Mesenchymal stem cell (in vitro differentiated cells and primary cell): ENCODE measurements at regions not wholly inside any gene's neighbourhood (a gene's known extent, or its start where the extent isn't known, plus 50 kb on each side); places are given as distances from the start of the nearest gene placed in this dataset.
"Not testable (repeated sequence)": the region's sequence is repeated elsewhere in the genome, so short reads cannot be mapped to it uniquely, and the experiment has no call there.

ENCODE experiments used
- DNase-seq: peaks from one replicate; pipeline ENCODE4 v3.0.0-alpha.2; 2013
- H2AFZ ChIP-seq: one replicate; pipeline ENCODE4 v1.6.1; 2013; ENCODE audit warnings: low read depth, mild to moderate bottlenecking, control low read depth, inconsistent platforms, low read length, moderate library complexity
- H2AK5ac ChIP-seq: 2 replicates; pipeline ENCODE4 v1.6.1; 2013; ENCODE audit warnings: low read length, moderate library complexity, mild to moderate bottlenecking, inconsistent platforms; ENCODE audit not compliant: severe bottlenecking
- H2BK120ac ChIP-seq: one replicate; pipeline ENCODE4 v1.6.1; 2013; ENCODE audit warnings: low read depth, mild to moderate bottlenecking, inconsistent platforms, low read length, moderate library complexity
- H2BK12ac ChIP-seq, 2 experiments: one replicate each; pipeline ENCODE4 v1.6.1; 2013; ENCODE audit warnings: inconsistent platforms in 2 of 2, low read length in 2 of 2, mild to moderate bottlenecking in 2 of 2, moderate library complexity in 2 of 2, control low read depth in 1 of 2
- H2BK15ac ChIP-seq: one replicate; pipeline ENCODE4 v1.6.1; 2013; ENCODE audit warnings: mild to moderate bottlenecking, low read depth, inconsistent platforms; ENCODE audit not compliant: poor library complexity, severe bottlenecking
- H2BK5ac ChIP-seq: 2 replicates; pipeline ENCODE4 v1.6.1; 2013; ENCODE audit warnings: low read depth, mild to moderate bottlenecking, low read length, control low read depth, inconsistent platforms; ENCODE audit not compliant: poor library complexity, severe bottlenecking
- H3K14ac ChIP-seq, 2 experiments: one replicate each; pipeline ENCODE4 v1.6.1; 2013; ENCODE audit warnings: inconsistent platforms in 2 of 2, low read length in 2 of 2, control low read depth in 1 of 2, mild to moderate bottlenecking in 1 of 2, moderate library complexity in 1 of 2
- H3K18ac ChIP-seq, 2 experiments: one replicate each; pipeline ENCODE4 v1.6.1; 2013; ENCODE audit warnings: inconsistent platforms in 2 of 2, low read length in 2 of 2, control low read depth in 1 of 2, low read depth in 1 of 2, mild to moderate bottlenecking in 1 of 2
- H3K23ac ChIP-seq, 2 experiments: one replicate each; pipeline ENCODE4 v1.6.1; 2013; ENCODE audit warnings: inconsistent platforms in 2 of 2, low read length in 2 of 2, mild to moderate bottlenecking in 2 of 2, moderate library complexity in 2 of 2, control low read depth in 1 of 2
- H3K27ac ChIP-seq: 2 replicates; pipeline ENCODE4 v1.5.1; 2013; ENCODE audit warnings: mild to moderate bottlenecking, moderate library complexity, low read length, control low read depth, inconsistent platforms; ENCODE audit not compliant: poor library complexity, severe bottlenecking
- H3K27me3 ChIP-seq, 2 experiments: 2 replicates each; pipeline versions ENCODE4 v1.6.1 to v1.7.0; 2013; ENCODE audit warnings: low read length in 2 of 2, mild to moderate bottlenecking in 2 of 2, moderate library complexity in 2 of 2, control low read depth in 1 of 2, inconsistent platforms in 1 of 2; ENCODE audit not compliant: control insufficient read depth in 1 of 2, insufficient read depth in 1 of 2
- H3K36me3 ChIP-seq, 2 experiments: 2 replicates each; pipeline versions ENCODE4 v1.6.1 to v1.7.0; 2013; ENCODE audit warnings: low read length in 2 of 2, control low read depth in 1 of 2, inconsistent platforms in 1 of 2, low read depth in 1 of 2, mild to moderate bottlenecking in 1 of 2; ENCODE audit not compliant: insufficient read depth in 2 of 2, control insufficient read depth in 1 of 2
- H3K4ac ChIP-seq, 2 experiments: one replicate each; pipeline ENCODE4 v1.6.1; 2013; ENCODE audit warnings: inconsistent platforms in 2 of 2, low read length in 2 of 2, mild to moderate bottlenecking in 2 of 2, moderate library complexity in 2 of 2, control low read depth in 1 of 2, low read depth in 1 of 2
- H3K4me1 ChIP-seq: 2 replicates; pipeline ENCODE4 v1.6.1; 2013; ENCODE audit warnings: low read depth, low read length, control low read depth; ENCODE audit not compliant: control insufficient read depth, insufficient read depth
- H3K4me2 ChIP-seq: 2 replicates; pipeline ENCODE4 v1.6.1; 2013; ENCODE audit warnings: low read length, mild to moderate bottlenecking, inconsistent platforms; ENCODE audit not compliant: poor library complexity, severe bottlenecking
- H3K4me3 ChIP-seq, 2 experiments: 2 replicates each; pipeline versions ENCODE4 v1.5.1 to v1.7.0; 2013; ENCODE audit warnings: low read length in 2 of 2, mild to moderate bottlenecking in 2 of 2, control low read depth in 1 of 2, low read depth in 1 of 2; ENCODE audit not compliant: insufficient read depth in 1 of 2
- H3K79me1 ChIP-seq: replicated peaks from 2 replicates; pipeline ENCODE4 v1.6.1; 2013; ENCODE audit warnings: mild to moderate bottlenecking, control low read depth, low read length, inconsistent platforms; ENCODE audit not compliant: poor library complexity, severe bottlenecking
- H3K9ac ChIP-seq: 2 replicates; pipeline ENCODE4 v1.7.0; 2013; ENCODE audit warnings: mild to moderate bottlenecking, low read length, moderate library complexity
- H3K9me3 ChIP-seq: 2 replicates; pipeline ENCODE4 v1.7.0; 2013; ENCODE audit warnings: mild to moderate bottlenecking, low read length; ENCODE audit not compliant: control insufficient read depth
- H4K8ac ChIP-seq: one replicate; pipeline ENCODE4 v1.6.1; 2013; ENCODE audit warnings: inconsistent platforms, mild to moderate bottlenecking, low read length, moderate library complexity
- H4K91ac ChIP-seq: one replicate; pipeline ENCODE4 v1.6.1; 2013; ENCODE audit warnings: mild to moderate bottlenecking, low read length, inconsistent platforms
- WGBS: methylation state at CpG from one replicate; pipeline ENCODE4 v1.1.7; 2013; ENCODE audit warnings: mixed read lengths; 5-methylcytosine and 5-hydroxymethylcytosine counted together

GRCh38 chr22:49383909-49384308, 443.8 kb downstream of the BRD1 start:
- not testable (repeated sequence) for H3K36me3 ChIP-seq, H3K79me1 ChIP-seq, H3K14ac ChIP-seq, H2BK15ac ChIP-seq, H3K27me3 ChIP-seq, H3K4ac ChIP-seq, DNase-seq, H3K4me2 ChIP-seq, H3K4me1 ChIP-seq, H2AK5ac ChIP-seq, H3K18ac ChIP-seq, H2BK5ac ChIP-seq, H4K91ac ChIP-seq, H3K9ac ChIP-seq, H4K8ac ChIP-seq, H3K27ac ChIP-seq, H3K4me3 ChIP-seq, H2AFZ ChIP-seq, H2BK12ac ChIP-seq, H2BK120ac ChIP-seq, H3K23ac ChIP-seq
- H3K9me3 ChIP-seq, result peaks cover 14% of the 10 kb centered on the region
- WGBS, result 66% methylated on average over 3 of the region's 7 CpGs

- no peak overlapping the region for H3K4ac ChIP-seq
- no peak overlapping the region for H3K9ac ChIP-seq
- no peak overlapping the region for H2AK5ac ChIP-seq
- H3K4me1 ChIP-seq, result no peaks in the 10 kb centered on the region
- H3K4me3 ChIP-seq, result no peak overlapping the region
- no peaks in the 10 kb centered on the region for H3K36me3 ChIP-seq
- no peak overlapping the region for H3K4me2 ChIP-seq
- no peak overlapping the region for H4K8ac ChIP-seq
- no peaks in the 10 kb centered on the region for H3K79me1 ChIP-seq
- no peaks in the 10 kb centered on the region for H3K27me3 ChIP-seq
- H2BK5ac ChIP-seq, result no peak overlapping the region
- H3K9me3 ChIP-seq, result peaks cover 9% of the 10 kb centered on the region
- no peak overlapping the region for H2BK12ac ChIP-seq
- 93% methylated on average over 2 of the region's 6 CpGs for WGBS
- H3K27ac ChIP-seq, result no peak overlapping the region
- H3K18ac ChIP-seq, result no peak overlapping the region
- H4K91ac ChIP-seq, result no peak overlapping the region
- no peak for DNase-seq
- no peak overlapping the region for H2BK15ac ChIP-seq
- H2BK120ac ChIP-seq, result no peak overlapping the region
- no peak overlapping the region for H3K23ac ChIP-seq
- no peak overlapping the region for H2AFZ ChIP-seq
- H3K14ac ChIP-seq, result no peak overlapping the region
Measured at GRCh38 chr22:49382451-49382735, 445.3 kb downstream of the BRD1 start.

- H3K9me3 ChIP-seq, result peaks cover 9% of the 10 kb centered on the region
- H3K18ac ChIP-seq, result no peak overlapping the region
- no peak overlapping the region for H3K4me3 ChIP-seq
- no peak overlapping the region for H4K91ac ChIP-seq
- no peak overlapping the region for H2BK12ac ChIP-seq
- H3K4me2 ChIP-seq, result no peak overlapping the region
- H3K79me1 ChIP-seq, result no peaks in the 10 kb centered on the region
- no peak overlapping the region for H2AFZ ChIP-seq
- no peak overlapping the region for H2AK5ac ChIP-seq
- no peak overlapping the region for H4K8ac ChIP-seq
- H3K23ac ChIP-seq, result no peak overlapping the region
- no peak overlapping the region for H3K4ac ChIP-seq
- no peaks in the 10 kb centered on the region for H3K4me1 ChIP-seq
- no peaks in the 10 kb centered on the region for H3K27me3 ChIP-seq
- no peak overlapping the region for H2BK5ac ChIP-seq
- no peak overlapping the region for H3K27ac ChIP-seq
- H3K9ac ChIP-seq, result no peak overlapping the region
- H2BK120ac ChIP-seq, result no peak overlapping the region
- H3K14ac ChIP-seq, result no peak overlapping the region
- H2BK15ac ChIP-seq, result no peak overlapping the region
- H3K36me3 ChIP-seq, result no peaks in the 10 kb centered on the region
- DNase-seq, result no peak
- 76% methylated on average over 18 of the region's 18 CpGs for WGBS
Measured at GRCh38 chr22:49381595-49382450, 445.9 kb downstream of the BRD1 start.

DNA sequence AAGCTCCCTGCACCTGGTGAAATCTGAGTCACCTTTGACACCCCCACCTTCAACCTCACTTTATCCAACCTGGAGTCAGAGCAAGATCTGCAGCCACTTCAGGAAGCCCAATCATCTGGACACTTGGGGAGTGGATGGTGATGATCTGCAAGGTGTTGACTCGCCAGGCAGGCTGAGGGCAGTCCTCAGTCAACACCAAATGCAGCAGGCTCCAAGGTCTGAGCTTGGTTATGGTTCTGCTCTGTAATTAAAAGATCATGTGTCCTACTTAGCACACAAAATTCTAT, 446.9 kb downstream of the BRD1 start:
- H3K27ac ChIP-seq, result no peak overlapping the region
- no peak overlapping the region for H3K14ac ChIP-seq
- no peak overlapping the region for H2BK5ac ChIP-seq
- no peak overlapping the region for H4K91ac ChIP-seq
- no peak overlapping the region for H2BK12ac ChIP-seq
- H3K23ac ChIP-seq, result no peak overlapping the region
- no peak overlapping the region for H2AFZ ChIP-seq
- H3K79me1 ChIP-seq, result no peaks in the 10 kb centered on the region
- no peak overlapping the region for H2BK15ac ChIP-seq
- no peak overlapping the region for H3K4me2 ChIP-seq
- no peak overlapping the region for H3K18ac ChIP-seq
- H2BK120ac ChIP-seq, result no peak overlapping the region
- no peak overlapping the region for H3K9ac ChIP-seq
- H2AK5ac ChIP-seq, result no peak overlapping the region
- no peak overlapping the region for H3K4ac ChIP-seq
- no peak overlapping the region for H3K4me3 ChIP-seq
- H3K36me3 ChIP-seq, result no peaks in the 10 kb centered on the region
- peaks cover 9% of the 10 kb centered on the region for H3K9me3 ChIP-seq
- H4K8ac ChIP-seq, result no peak overlapping the region
- H3K4me1 ChIP-seq, result no peaks in the 10 kb centered on the region
- DNase-seq, result no peak
- no CpG with 5 or more reads among the region's 1 CpG for WGBS
- H3K27me3 ChIP-seq, result no peaks in the 10 kb centered on the region
